MM.1S (cell line): ENCODE measurements at regions not wholly inside any gene's neighbourhood (a gene's known extent, or its start where the extent isn't known, plus 50 kb on each side); places are given as distances from the start of the nearest gene placed in this dataset.

Experiments used
- DNase-seq: peaks from one replicate; pipeline ENCODE4 v3.0.0-alpha.2; 2015
- H2AFZ ChIP-seq: fragments of 300-600 bp; sonication (generic); 2 replicates; pipeline ENCODE4 v1.6.0; 2016; ENCODE audit warnings: antibody characterized with exemption, low read length
- H3F3A ChIP-seq: fragments of 300-600 bp; sonication (generic); 2 replicates; pipeline ENCODE4 v1.6.1; 2016; ENCODE audit warnings: mild to moderate bottlenecking, antibody characterized with exemption, low read length, moderate library complexity, mixed read lengths; ENCODE audit not compliant: insufficient read depth
- H3K27ac ChIP-seq: fragments of 300-600 bp; sonication (generic); 2 replicates; pipeline ENCODE4 v1.5.1; 2016; ENCODE audit warnings: mild to moderate bottlenecking, low read length
- H3K27me3 ChIP-seq: fragments of 300-600 bp; sonication (generic); replicated peaks from 2 replicates; pipeline ENCODE4 v1.6.0; 2016; ENCODE audit warnings: low read length; ENCODE audit not compliant: insufficient read depth
- H3K36me3 ChIP-seq: fragments of 300-600 bp; sonication (generic); replicated peaks from 2 replicates; pipeline ENCODE4 v1.6.1; 2016; ENCODE audit warnings: mild to moderate bottlenecking, low read length, mixed read lengths; ENCODE audit not compliant: insufficient read depth
- H3K4me1 ChIP-seq: fragments of 300-600 bp; sonication (generic); 2 replicates; pipeline ENCODE4 v1.6.1; 2016; ENCODE audit warnings: low read length, mixed read lengths
- H3K4me2 ChIP-seq: fragments of 300-600 bp; sonication (generic); 2 replicates; pipeline ENCODE4 v1.6.0; 2016; ENCODE audit warnings: low read depth, low read length
- H3K4me3 ChIP-seq: fragments of 300-600 bp; sonication (generic); 2 replicates; pipeline ENCODE4 v1.5.1; 2016; ENCODE audit warnings: low read length, mixed read lengths
- H3K79me2 ChIP-seq: fragments of 300-600 bp; sonication (generic); 2 replicates; pipeline ENCODE4 v1.6.1; 2016; ENCODE audit warnings: mixed run types, low read length, mixed read lengths
- H3K9ac ChIP-seq: fragments of 300-600 bp; sonication (generic); 2 replicates; pipeline ENCODE4 v1.6.1; 2016; ENCODE audit warnings: low read length, mixed read lengths
- H3K9me2 ChIP-seq: fragments of 300-600 bp; sonication (generic); replicated peaks from 2 replicates; pipeline ENCODE4 v1.6.1; 2016; ENCODE audit warnings: mild to moderate bottlenecking, low read length, mixed read lengths; ENCODE audit not compliant: insufficient read depth
- H3K9me3 ChIP-seq: fragments of 300-600 bp; sonication (generic); replicated peaks from 2 replicates; pipeline ENCODE4 v1.6.1; 2016; ENCODE audit warnings: mild to moderate bottlenecking, low read length, mixed read lengths; ENCODE audit not compliant: insufficient read depth
- H4K20me1 ChIP-seq: fragments of 300-600 bp; sonication (generic); 2 replicates; pipeline ENCODE4 v1.6.1; 2016; ENCODE audit warnings: mild to moderate bottlenecking, low read length, moderate library complexity, mixed read lengths; ENCODE audit not compliant: insufficient read depth
- CTCF ChIP-seq: fragments of 300-600 bp; sonication (generic); IDR thresholded peaks from 2 replicates; pipeline ENCODE4 v1.5.1; 2016; ENCODE audit warnings: antibody characterized with exemption, low read length, mixed read lengths
- EZH2 ChIP-seq: fragments of 300-600 bp; sonication (generic); optimal IDR thresholded peaks from 2 replicates; pipeline ENCODE3; 2017; ENCODE audit warnings: low read depth, mild to moderate bottlenecking, antibody characterized with exemption, low read length, mixed read lengths
- EZH2phosphoT487 ChIP-seq: fragments of 300-600 bp; sonication (generic); IDR thresholded peaks from 2 replicates; pipeline ENCODE4 v1.6.1; 2018; ENCODE audit warnings: antibody characterized with exemption, low read length

- H3K27ac ChIP-seq: no peak overlapping the region
- H3K36me3 ChIP-seq: no peaks in the 10 kb centered on the region
- TF ChIP-seq CTCF (no peak), EZH2phosphoT487 (no peak), EZH2 (no peak)
- H3K27me3 ChIP-seq: no peaks in the 10 kb centered on the region
- no peaks in the 10 kb centered on the region for H3F3A ChIP-seq
- H3K4me3 ChIP-seq: no peak overlapping the region
- DNase-seq: no peak
- H3K4me1 ChIP-seq: peaks cover 6% of the 10 kb centered on the region
- H3K9me3 ChIP-seq: no peaks in the 10 kb centered on the region
- H4K20me1 ChIP-seq: no peaks in the 10 kb centered on the region
- H3K4me2 ChIP-seq: no peak overlapping the region
- no peak overlapping the region for H2AFZ ChIP-seq
- no peaks in the 10 kb centered on the region for H3K79me2 ChIP-seq
- H3K9me2 ChIP-seq: no peaks in the 10 kb centered on the region
- H3K9ac ChIP-seq: no peak overlapping the region
These were observed 979.0 kb downstream of the EFNA5 start for GRCh38 chr5:106691701-106692100.

GRCh38 chr5:106690585-106690984 is 980.2 kb downstream of the EFNA5 start:
- H2AFZ ChIP-seq: no peak overlapping the region
- no peak for TF ChIP-seq EZH2phosphoT487
- no peak for TF ChIP-seq EZH2
- TF ChIP-seq CTCF: no peak
- no peaks in the 10 kb centered on the region for H3K27me3 ChIP-seq

DNA sequence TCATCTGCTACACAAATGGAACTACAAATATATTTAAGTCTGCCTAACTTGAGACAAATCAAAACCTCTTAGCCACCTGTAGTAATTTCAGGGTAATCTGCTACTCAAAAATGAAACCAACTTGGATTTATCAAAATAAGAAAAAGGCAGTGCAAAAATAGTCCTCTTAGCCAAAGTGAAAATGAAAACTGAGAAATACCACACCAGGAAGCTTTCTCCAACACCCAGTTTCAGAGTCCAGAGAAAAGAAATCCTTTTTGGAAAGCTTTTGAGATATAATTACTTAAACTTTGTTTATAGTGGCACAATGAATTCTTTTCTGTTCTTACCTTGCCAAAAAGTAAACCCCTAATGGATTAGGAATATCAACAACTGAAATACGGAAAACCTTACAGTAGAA is 990.4 kb downstream of the EFNA5 start:
- Histone ChIP-seq H3K9me3 (no peaks in the 10 kb centered on the region), H3K27ac (peak overlapping the region; percentile 31; the same call in 1 of the 2 replicates), H3K4me3 (peak overlapping the region; percentile 49), H3K9ac (no peak overlapping the region), H3K4me1 (peaks cover 16% of the 10 kb centered on the region), H4K20me1 (no peaks in the 10 kb centered on the region), H3K79me2 (no peaks in the 10 kb centered on the region), H2AFZ (no peak overlapping the region), H3K9me2 (no peaks in the 10 kb centered on the region), H3K36me3 (no peaks in the 10 kb centered on the region), H3K27me3 (no peaks in the 10 kb centered on the region), H3K4me2 (peak overlapping the region; percentile 54), H3F3A (0 out of 2 replicates have a peak, but pooled peaks cover 4% of the 10 kb centered on the region)
- peak; percentile 78 for DNase-seq
- TF ChIP-seq EZH2phosphoT487: no peak
- no peak for TF ChIP-seq EZH2
- no peak for TF ChIP-seq CTCF

More at GRCh38 chr5:106690585-106690984, 980.2 kb downstream of the EFNA5 start:
- H3F3A ChIP-seq: no peaks in the 10 kb centered on the region
- peak; percentile 26 for DNase-seq
- H3K9me2 ChIP-seq: no peaks in the 10 kb centered on the region
- H3K9me3 ChIP-seq: no peaks in the 10 kb centered on the region
- no peak overlapping the region for H3K4me2 ChIP-seq
- H3K4me3 ChIP-seq: no peak overlapping the region
- no peak overlapping the region for H3K27ac ChIP-seq
- peaks cover 6% of the 10 kb centered on the region for H3K4me1 ChIP-seq
- H3K36me3 ChIP-seq: no peaks in the 10 kb centered on the region
- no peaks in the 10 kb centered on the region for H4K20me1 ChIP-seq
- no peak overlapping the region for H3K9ac ChIP-seq
- H3K79me2 ChIP-seq: no peaks in the 10 kb centered on the region
